Esophagus squamous epithelium (tissue), 5 donors: ENCODE measurements at regions not wholly inside any gene's neighbourhood (a gene's known extent, or its start where the extent isn't known, plus 50 kb on each side); places are given as distances from the start of the nearest gene placed in this dataset.

Experiments
- DNase-seq: peaks from one replicate; lab custom pipeline; 2025; lab: John Stamatoyannopoulos, UW
- H3K27ac ChIP-seq, 4 donors: fragments of 200-600 bp; sonication (generic); one replicate each; pipeline ENCODE4 v1.5.1; 2016 to 2019; ENCODE audit warnings: mild to moderate bottlenecking in 1 of 4
- H3K27me3 ChIP-seq, 4 donors: fragments of 200-600 bp; sonication (generic); 1 replicate in 3 of 4; 2 replicates in 1 of 4; pipeline versions ENCODE4 v1.5.1 to v1.6.0; 2017 to 2021; ENCODE audit warnings: antibody characterized with exemption in 1 of 4
- H3K36me3 ChIP-seq, 3 donors: fragments of 200-600 bp; sonication (generic); one replicate each; pipeline ENCODE4 v1.5.1; 2016 to 2019
- H3K4me1 ChIP-seq, 3 donors: fragments of 200-600 bp; sonication (generic); one replicate each; pipeline ENCODE4 v1.5.1; 2017 to 2019
- H3K4me3 ChIP-seq, 4 donors: fragments of 200-600 bp; sonication (generic); 1 replicate in 3 of 4; 2 replicates in 1 of 4; pipeline ENCODE4 v1.5.1; 2016 to 2019; ENCODE audit warnings: mild to moderate bottlenecking in 2 of 4, moderate library complexity in 1 of 4
- H3K9me3 ChIP-seq, 3 donors: fragments of 200-600 bp; sonication (generic); one replicate each; pipeline ENCODE4 v1.5.1; 2016 to 2019
- POLR2A ChIP-seq, 4 donors: fragments of 450-650 bp; IDR thresholded peaks; one replicate each; pipeline ENCODE4 v1.6.1; 2017; ENCODE audit warnings: antibody characterized with exemption in 4 of 4, mild to moderate bottlenecking in 4 of 4, moderate library complexity in 3 of 4
- WGBS, 2 donors: methylation state at CpG; one replicate each; pipeline ENCODE4 v1.1.5; 2018; 5-methylcytosine and 5-hydroxymethylcytosine counted together
- intact Hi-C: fragments of 100-400 bp; cut with DNase I; formaldehyde crosslinking; loops from one replicate; pipeline ENCODE4 v1.15.0; 2022
- TF ChIP-seq, protein P1 (sequence below), 6 experiments: fragments of 450-650 bp in 4 of 6; fragments of 200-600 bp in 2 of 6; sonication (generic) in 2 of 6; IDR thresholded peaks; one replicate each; pipeline ENCODE4 v1.5.1; 2016 to 2019; ENCODE audit warnings: antibody characterized with exemption in 6 of 6, mild to moderate bottlenecking in 4 of 6, moderate library complexity in 4 of 6
- donor health status: DM: yes; HTN: yes; CAD: no.

- H3K36me3 ChIP-seq: no peaks in the 10 kb centered on the region
- no peak overlapping the region for H3K4me3 ChIP-seq
- H3K27ac ChIP-seq: no peak overlapping the region
- no peaks in the 10 kb centered on the region for H3K9me3 ChIP-seq
- H3K4me1 ChIP-seq: no peaks in the 10 kb centered on the region
- no peaks in the 10 kb centered on the region for H3K27me3 ChIP-seq
- no peak for DNase-seq
- TF ChIP-seq POLR2A (IDR thresholded peaks at IDR 0.05): no peak
- TF ChIP-seq, protein P1, sequence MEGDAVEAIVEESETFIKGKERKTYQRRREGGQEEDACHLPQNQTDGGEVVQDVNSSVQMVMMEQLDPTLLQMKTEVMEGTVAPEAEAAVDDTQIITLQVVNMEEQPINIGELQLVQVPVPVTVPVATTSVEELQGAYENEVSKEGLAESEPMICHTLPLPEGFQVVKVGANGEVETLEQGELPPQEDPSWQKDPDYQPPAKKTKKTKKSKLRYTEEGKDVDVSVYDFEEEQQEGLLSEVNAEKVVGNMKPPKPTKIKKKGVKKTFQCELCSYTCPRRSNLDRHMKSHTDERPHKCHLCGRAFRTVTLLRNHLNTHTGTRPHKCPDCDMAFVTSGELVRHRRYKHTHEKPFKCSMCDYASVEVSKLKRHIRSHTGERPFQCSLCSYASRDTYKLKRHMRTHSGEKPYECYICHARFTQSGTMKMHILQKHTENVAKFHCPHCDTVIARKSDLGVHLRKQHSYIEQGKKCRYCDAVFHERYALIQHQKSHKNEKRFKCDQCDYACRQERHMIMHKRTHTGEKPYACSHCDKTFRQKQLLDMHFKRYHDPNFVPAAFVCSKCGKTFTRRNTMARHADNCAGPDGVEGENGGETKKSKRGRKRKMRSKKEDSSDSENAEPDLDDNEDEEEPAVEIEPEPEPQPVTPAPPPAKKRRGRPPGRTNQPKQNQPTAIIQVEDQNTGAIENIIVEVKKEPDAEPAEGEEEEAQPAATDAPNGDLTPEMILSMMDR (IDR thresholded peaks at IDR 0.05): no peak
- intact Hi-C loops: no loop called here
These were observed 1026.7 kb downstream of the EPHA3 start for GRCh38 chr3:90134090-90134489.

DNA sequence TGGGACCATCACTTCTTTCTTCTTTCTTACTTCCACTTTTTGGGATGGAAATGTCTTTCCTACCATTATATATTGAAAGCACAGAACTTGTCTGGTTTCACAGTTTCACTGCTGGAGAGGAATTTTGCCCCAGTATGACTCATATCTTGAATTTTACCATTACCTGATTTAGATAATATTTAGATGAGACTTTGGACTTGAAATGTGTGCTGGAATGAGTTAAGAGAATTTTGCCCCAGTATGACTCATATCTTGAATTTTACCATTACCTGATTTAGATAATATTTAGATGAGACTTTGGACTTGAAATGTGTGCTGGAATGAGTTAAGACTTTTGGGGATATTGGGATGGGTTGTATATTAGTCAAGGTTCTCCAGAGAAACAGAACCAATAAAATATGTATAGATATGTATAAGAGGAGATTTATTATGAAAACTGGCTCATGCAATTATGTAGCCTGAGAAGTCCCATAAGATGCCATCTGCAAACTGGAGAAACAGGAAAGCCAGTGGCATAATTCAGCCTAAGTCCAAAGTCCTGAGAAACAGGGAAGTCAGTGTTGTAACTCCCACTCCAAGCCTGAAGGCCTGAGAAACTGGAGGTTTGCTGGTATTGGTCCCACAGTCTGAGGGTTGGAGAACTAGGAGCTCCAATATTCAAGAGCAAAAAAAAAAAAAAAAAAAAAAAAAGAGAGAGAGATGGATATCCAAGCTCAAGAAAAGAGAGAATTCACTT, 1029.2 kb downstream of the EPHA3 start:
- TF ChIP-seq POLR2A (IDR thresholded peaks at IDR 0.05): no peak
- TF ChIP-seq, protein P1 (IDR thresholded peaks at IDR 0.05): no peak
- H3K4me3 ChIP-seq: no peak overlapping the region
- no peak for DNase-seq
- H3K27ac ChIP-seq: no peak overlapping the region
- H3K36me3 ChIP-seq: no peaks in the 10 kb centered on the region
- no peaks in the 10 kb centered on the region for H3K4me1 ChIP-seq
- intact Hi-C loops: no loop called here
- H3K27me3 ChIP-seq: no peaks in the 10 kb centered on the region
- no peaks in the 10 kb centered on the region for H3K9me3 ChIP-seq

DNA sequence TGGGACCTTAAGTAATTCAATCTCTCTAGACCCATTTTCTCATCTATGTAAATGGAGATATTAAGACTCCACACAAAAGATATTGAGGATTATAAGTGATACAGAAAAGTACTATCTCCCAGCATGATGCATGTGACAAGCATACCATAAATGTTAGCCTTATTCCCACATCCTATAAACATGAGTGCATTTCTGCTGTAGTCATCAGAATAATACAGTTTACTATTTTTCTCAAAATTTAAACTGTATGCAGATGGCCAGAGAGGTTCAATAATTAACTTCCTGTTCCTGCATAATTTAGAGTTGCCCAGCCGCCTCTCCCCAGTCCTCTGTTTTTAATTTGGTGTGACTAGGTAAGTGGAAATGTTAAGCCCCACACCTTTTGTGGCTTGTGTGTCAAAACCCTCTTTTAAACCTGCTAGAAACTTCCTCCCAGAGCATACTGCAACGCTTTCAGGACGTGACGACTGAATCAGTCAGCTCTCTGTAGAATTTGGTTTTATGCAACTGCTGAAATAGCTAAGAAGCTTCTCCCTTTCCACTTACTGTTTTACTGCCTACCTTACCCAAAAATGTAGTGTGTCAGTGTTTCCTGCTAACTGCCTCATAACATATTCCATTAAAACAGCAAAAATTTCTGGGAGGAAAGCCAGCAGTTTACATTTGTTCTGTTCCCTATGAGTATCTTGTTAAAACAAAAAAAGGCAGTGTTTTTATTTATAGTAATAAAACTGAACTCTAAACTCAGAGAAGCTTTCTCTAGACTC, 1037.9 kb downstream of the EPHA3 start:
- intact Hi-C loops: no loop called here
- Histone ChIP-seq H3K4me3 (no peak overlapping the region), H3K27me3 (no peaks in the 10 kb centered on the region), H3K27ac (no peak overlapping the region), H3K36me3 (no peaks in the 10 kb centered on the region), H3K9me3 (no peaks in the 10 kb centered on the region), H3K4me1 (no peaks in the 10 kb centered on the region)
- 32 to 68% methylated on average over 4 of the region's 4 CpGs for WGBS, 2 donors
- TF ChIP-seq, protein P1 (IDR thresholded peaks at IDR 0.05): no peak
- TF ChIP-seq POLR2A (IDR thresholded peaks at IDR 0.05): no peak
- no peak for DNase-seq

DNA sequence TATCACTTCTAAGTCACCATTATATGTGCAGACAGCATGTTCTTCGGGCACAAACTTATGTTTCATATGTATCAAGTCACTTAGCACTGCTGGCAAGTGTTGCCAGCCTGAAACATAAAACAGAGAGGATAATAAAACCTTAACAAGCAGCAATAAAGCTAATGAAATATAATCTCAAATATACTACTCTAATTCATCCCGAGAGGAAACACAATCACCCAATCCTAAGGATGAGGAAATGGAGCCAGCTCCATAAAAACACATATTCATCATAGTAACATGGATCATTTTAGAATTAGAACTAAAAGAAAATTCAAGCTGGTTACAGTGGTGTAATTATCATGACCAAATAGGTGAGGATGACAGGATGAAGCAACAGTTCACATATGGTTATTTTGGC, 1072.7 kb downstream of the EPHA3 start:
- Histone ChIP-seq H3K36me3 (no peaks in the 10 kb centered on the region), H3K27ac (no peak overlapping the region), H3K27me3 (no peaks in the 10 kb centered on the region), H3K4me1 (peaks cover 0 to 8% (median 0%) of the 10 kb centered on the region in 3 donors), H3K4me3 (no peak overlapping the region), H3K9me3 (no peaks in the 10 kb centered on the region)
- intact Hi-C loops: no loop called here
- WGBS, 2 donors: 69 to 73% methylated on average over 2 of the region's 2 CpGs
- TF ChIP-seq POLR2A (IDR thresholded peaks at IDR 0.05): no peak
- DNase-seq: no peak

DNA sequence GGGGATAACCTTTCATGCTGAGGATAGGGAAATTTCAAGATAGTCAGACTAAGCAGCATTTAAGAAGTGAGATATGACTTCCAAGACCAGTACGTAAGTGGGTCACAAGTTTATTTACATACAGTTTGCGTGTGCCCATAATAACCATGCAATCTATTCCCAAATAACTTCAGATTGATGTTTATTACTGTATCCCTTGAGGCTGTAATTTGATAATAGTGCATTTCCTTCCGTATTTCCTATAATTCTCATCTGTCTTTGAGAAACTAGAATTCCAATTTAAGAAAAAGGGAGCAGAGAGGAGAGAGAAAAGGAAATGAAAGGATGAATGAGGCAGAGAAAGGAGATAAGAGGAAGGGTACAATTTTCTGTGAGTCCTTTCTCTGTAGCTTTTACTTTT, 1073.1 kb downstream of the EPHA3 start:
- no peak overlapping the region for H3K4me3 ChIP-seq
- DNase-seq: no peak
- whole genome bisulfite sequencing, 2 donors: 54 to 64% methylated on average over 3 of the region's 3 CpGs
- H3K36me3 ChIP-seq: no peaks in the 10 kb centered on the region
- TF ChIP-seq POLR2A (IDR thresholded peaks at IDR 0.05): no peak
- TF ChIP-seq, protein P1 (IDR thresholded peaks at IDR 0.05): no peak
- H3K27me3 ChIP-seq: no peaks in the 10 kb centered on the region
- peaks cover 0 to 8% (median 0%) of the 10 kb centered on the region in 3 donors for H3K4me1 ChIP-seq
- intact Hi-C loops: no loop called here
- no peak overlapping the region for H3K27ac ChIP-seq
- H3K9me3 ChIP-seq: no peaks in the 10 kb centered on the region
